Peyer's patch (tissue), 4 donors: ENCODE measurements at regions not wholly inside any gene's neighbourhood (a gene's known extent, or its start where the extent isn't known, plus 50 kb on each side); places are given as distances from the start of the nearest gene placed in this dataset.

ENCODE experiments used
- POLR2A ChIP-seq, 2 donors: fragments of 450-650 bp; IDR thresholded peaks; one replicate each; pipeline ENCODE4 v1.5.1; 2017; ENCODE audit warnings: antibody characterized with exemption in 2 of 2, mild to moderate bottlenecking in 2 of 2, moderate library complexity in 2 of 2
- TF ChIP-seq, protein P1 (sequence below), 6 experiments: fragments of 450-650 bp in 4 of 6; fragments of 200-600 bp in 2 of 6; sonication (generic) in 1 of 6; IDR thresholded peaks; one replicate each; pipeline ENCODE4 v1.5.1; 2017 to 2019; ENCODE audit warnings: antibody characterized with exemption in 6 of 6, mild to moderate bottlenecking in 3 of 6, moderate library complexity in 1 of 6

DNA sequence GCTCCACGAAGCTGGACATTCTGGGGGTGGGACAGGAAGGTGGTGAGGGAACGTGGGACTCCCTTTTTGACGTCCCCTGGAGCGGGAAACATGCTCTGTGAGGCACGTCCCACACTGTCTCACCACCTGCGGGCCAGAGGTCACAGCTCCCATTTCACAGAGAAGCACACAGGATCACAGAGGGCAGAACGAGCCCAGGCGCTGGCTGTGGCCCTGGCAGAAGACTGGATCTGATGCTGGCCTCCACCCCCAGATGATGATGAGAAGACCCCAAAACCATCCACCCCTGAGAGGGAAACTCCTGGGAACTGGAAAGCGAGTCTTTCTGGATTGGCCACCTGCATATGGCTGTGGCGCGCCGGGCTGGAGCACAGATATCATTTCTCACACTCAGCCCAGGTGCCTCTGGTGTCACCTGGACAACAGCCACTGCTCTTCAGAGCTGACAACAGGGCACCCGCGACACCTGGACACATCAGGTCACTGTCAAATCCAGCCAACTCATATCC is 216.2 kb downstream of the TUBA3C start:
- TF ChIP-seq, protein P1, sequence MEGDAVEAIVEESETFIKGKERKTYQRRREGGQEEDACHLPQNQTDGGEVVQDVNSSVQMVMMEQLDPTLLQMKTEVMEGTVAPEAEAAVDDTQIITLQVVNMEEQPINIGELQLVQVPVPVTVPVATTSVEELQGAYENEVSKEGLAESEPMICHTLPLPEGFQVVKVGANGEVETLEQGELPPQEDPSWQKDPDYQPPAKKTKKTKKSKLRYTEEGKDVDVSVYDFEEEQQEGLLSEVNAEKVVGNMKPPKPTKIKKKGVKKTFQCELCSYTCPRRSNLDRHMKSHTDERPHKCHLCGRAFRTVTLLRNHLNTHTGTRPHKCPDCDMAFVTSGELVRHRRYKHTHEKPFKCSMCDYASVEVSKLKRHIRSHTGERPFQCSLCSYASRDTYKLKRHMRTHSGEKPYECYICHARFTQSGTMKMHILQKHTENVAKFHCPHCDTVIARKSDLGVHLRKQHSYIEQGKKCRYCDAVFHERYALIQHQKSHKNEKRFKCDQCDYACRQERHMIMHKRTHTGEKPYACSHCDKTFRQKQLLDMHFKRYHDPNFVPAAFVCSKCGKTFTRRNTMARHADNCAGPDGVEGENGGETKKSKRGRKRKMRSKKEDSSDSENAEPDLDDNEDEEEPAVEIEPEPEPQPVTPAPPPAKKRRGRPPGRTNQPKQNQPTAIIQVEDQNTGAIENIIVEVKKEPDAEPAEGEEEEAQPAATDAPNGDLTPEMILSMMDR (IDR thresholded peaks at IDR 0.05): no peak
- no peak for TF ChIP-seq POLR2A (IDR thresholded peaks at IDR 0.05)
